IMR-90 (cell line): ENCODE measurements at regions not wholly inside any gene's neighbourhood (a gene's known extent, or its start where the extent isn't known, plus 50 kb on each side); places are given as distances from the start of the nearest gene placed in this dataset.
"Not testable (repeated sequence)": the region's sequence is repeated elsewhere in the genome, so short reads cannot be mapped to it uniquely, and the experiment has no call there.

Experiments used
- ATAC-seq: fragments of 200-7000 bp; cut with Tn5 transposase; 2 replicates; pipeline ENCODE4 v1.9.1; 2020; ENCODE audit warnings: low read depth, mild to moderate bottlenecking, moderate library complexity
- BruUV-seq: library from RNA; stranded (reverse); fragments of 400-500 nt; replicated peaks from 2 replicates; lab custom pipeline; 2021; lab: Mats Ljungman, UMichigan
- CTCF ChIA-PET: fragments of 300-600 bp; formaldehyde crosslinking; extraction: SDS; loops from one replicate; lab custom pipeline; 2021; ENCODE audit warnings: antibody characterized with exemption; lab: Yijun Ruan, JAX
- POLR2A ChIA-PET: fragments of 300-600 bp; sonication (Branson Sonifier 250); formaldehyde crosslinking; loops from one replicate; lab custom pipeline; 2022; ENCODE audit warnings: antibody characterized with exemption; ENCODE audit not compliant: unreplicated experiment; lab: Charles Lee
- DNase-seq: peaks from one replicate; pipeline ENCODE4 v3.0.0; 2013
- H2AFZ ChIP-seq: replicated peaks from 2 replicates; pipeline ENCODE3; 2013; ENCODE audit warnings: low read length, mild to moderate bottlenecking; ENCODE audit not compliant: poor library complexity
- H2AK5ac ChIP-seq: 2 replicates; pipeline ENCODE4 v1.6.1; 2013; ENCODE audit warnings: low read depth, low read length, inconsistent platforms
- H2AK9ac ChIP-seq: replicated peaks from 2 replicates; pipeline ENCODE3; 2013; ENCODE audit warnings: mild to moderate bottlenecking, low read depth, low read length, moderate library complexity; ENCODE audit not compliant: poor library complexity
- H2BK120ac ChIP-seq: 2 replicates; pipeline ENCODE4 v1.6.1; 2013; ENCODE audit warnings: low read depth, low read length, inconsistent platforms
- H2BK15ac ChIP-seq: 3 replicates; pipeline ENCODE4 v1.6.1; 2013; ENCODE audit warnings: low read depth, low read length, inconsistent platforms
- H2BK20ac ChIP-seq: 2 replicates; pipeline ENCODE4 v1.6.1; 2013; ENCODE audit warnings: low read depth, mild to moderate bottlenecking, inconsistent platforms, low read length, moderate library complexity
- H2BK5ac ChIP-seq: 2 replicates; pipeline ENCODE4 v1.6.1; 2013; ENCODE audit warnings: mild to moderate bottlenecking, low read depth, low read length, inconsistent platforms; ENCODE audit not compliant: poor library complexity, severe bottlenecking
- H3K14ac ChIP-seq: replicated peaks from 2 replicates; pipeline ENCODE4 v1.6.1; 2013; ENCODE audit warnings: low read depth, low read length, inconsistent platforms
- H3K18ac ChIP-seq: 2 replicates; pipeline ENCODE4 v1.6.1; 2013; ENCODE audit warnings: low read depth, low read length, control low read depth
- H3K23ac ChIP-seq: 2 replicates; pipeline ENCODE4 v1.6.1; 2013; ENCODE audit warnings: low read depth, low read length, inconsistent platforms
- H3K27ac ChIP-seq: 2 replicates; pipeline ENCODE4 v1.5.1; 2013; ENCODE audit warnings: mild to moderate bottlenecking, control low read depth, low read length; ENCODE audit not compliant: insufficient read depth
- H3K27me3 ChIP-seq: 2 replicates; pipeline ENCODE4 v1.6.1; 2013; ENCODE audit warnings: low read length; ENCODE audit not compliant: control insufficient read depth, insufficient read depth
- H3K36me3 ChIP-seq: 2 replicates; pipeline ENCODE4 v1.6.1; 2013; ENCODE audit warnings: low read length, mixed read lengths; ENCODE audit not compliant: control insufficient read depth, insufficient read depth
- H3K4ac ChIP-seq: 2 replicates; pipeline ENCODE4 v1.6.1; 2013; ENCODE audit warnings: low read depth, low read length, inconsistent platforms
- H3K4me1 ChIP-seq: 2 replicates; pipeline ENCODE4 v1.6.1; 2013; ENCODE audit warnings: low read length, mixed read lengths; ENCODE audit not compliant: control insufficient read depth, insufficient read depth
- H3K4me2 ChIP-seq: 2 replicates; pipeline ENCODE4 v1.6.1; 2013; ENCODE audit warnings: low read depth, mild to moderate bottlenecking, control low read depth, low read length, moderate library complexity
- H3K4me3 ChIP-seq: 2 replicates; pipeline ENCODE4 v1.5.1; 2013; ENCODE audit warnings: low read depth, mild to moderate bottlenecking, control low read depth, low read length, moderate library complexity; ENCODE audit not compliant: insufficient read depth
- H3K56ac ChIP-seq: 2 replicates; pipeline ENCODE4 v1.6.1; 2013; ENCODE audit warnings: low read length, inconsistent platforms; ENCODE audit not compliant: insufficient read depth; ENCODE audit errors: extremely low read depth
- H3K79me1 ChIP-seq, 2 experiments: 2 replicates each; pipeline ENCODE4 v1.6.1; 2013; ENCODE audit warnings: low read length in 2 of 2, inconsistent platforms in 1 of 2, low read depth in 1 of 2
- H3K9ac ChIP-seq: 2 replicates; pipeline ENCODE4 v1.6.1; 2013; ENCODE audit warnings: low read depth, low read length, control low read depth
- H3K9me1 ChIP-seq: 2 replicates; pipeline ENCODE4 v1.6.1; 2013; ENCODE audit warnings: low read length, inconsistent platforms; ENCODE audit not compliant: insufficient read depth
- H3K9me3 ChIP-seq: 2 replicates; pipeline ENCODE4 v1.6.1; 2013; ENCODE audit warnings: low read length; ENCODE audit not compliant: control insufficient read depth, insufficient read depth
- H4K20me1 ChIP-seq: 2 replicates; pipeline ENCODE4 v1.6.1; 2013; ENCODE audit warnings: low read length, inconsistent platforms; ENCODE audit not compliant: insufficient read depth
- H4K5ac ChIP-seq: 2 replicates; pipeline ENCODE4 v1.6.1; 2013; ENCODE audit warnings: mild to moderate bottlenecking, low read depth, low read length, control low read depth
- H4K8ac ChIP-seq, 2 experiments: 2 replicates each; pipeline ENCODE4 v1.6.1; 2013; ENCODE audit warnings: low read depth in 2 of 2, low read length in 2 of 2, control low read depth in 1 of 2, inconsistent platforms in 1 of 2
- H4K91ac ChIP-seq: 2 replicates; pipeline ENCODE4 v1.6.1; 2013; ENCODE audit warnings: low read depth, low read length, inconsistent platforms; ENCODE audit not compliant: insufficient read depth
- WGBS, 2 experiments: methylation state at CpG; one replicate each; pipeline versions ENCODE4 v1.1.5 to v1.1.7; 2013; ENCODE audit warnings: missing lambda C conversion rate in 2 of 2; ENCODE audit not compliant: insufficient read length in 1 of 2; ENCODE audit errors: extremely low coverage in 2 of 2; 5-methylcytosine and 5-hydroxymethylcytosine counted together
- dilution Hi-C: fragments of 300-500 bp; cut with HindIII; formaldehyde crosslinking; loops from one replicate; pipeline ENCODE4 v1.14.3; 2018; ENCODE audit warnings: low sequenced_read_pairs; ENCODE audit not compliant: unreplicated experiment
- in situ Hi-C: fragments of 300-500 bp; cut with MboI; formaldehyde crosslinking; loops from 3 replicates; pipeline ENCODE4 v1.14.3; 2019; ENCODE audit warnings: low sequenced_read_pairs, inconsistent platforms, mixed read lengths
- intact Hi-C: fragments of 100-400 bp; cut with micrococcal nuclease; formaldehyde crosslinking; loops from 2 replicates; pipeline ENCODE4 v1.10.0; 2022

- H3K4ac ChIP-seq, H4K5ac ChIP-seq, in situ Hi-C loops, H3K14ac ChIP-seq, dilution Hi-C loops, H3K9me1 ChIP-seq, DNase-seq, H3K27me3 ChIP-seq, H2AK9ac ChIP-seq, H3K4me3 ChIP-seq, H3K9ac ChIP-seq, H2BK20ac ChIP-seq, H3K56ac ChIP-seq, H3K36me3 ChIP-seq, H3K18ac ChIP-seq, ATAC-seq, H3K79me1 ChIP-seq, H3K4me1 ChIP-seq, BruUV-seq, H4K91ac ChIP-seq, intact Hi-C loops, CTCF ChIA-PET, H2BK120ac ChIP-seq, H3K23ac ChIP-seq, POLR2A ChIA-PET, H2BK5ac ChIP-seq, H3K4me2 ChIP-seq, H2AK5ac ChIP-seq, H4K8ac ChIP-seq, H2BK15ac ChIP-seq, H3K27ac ChIP-seq, H4K20me1 ChIP-seq, H2AFZ ChIP-seq: not testable (repeated sequence)
- 100% methylated on average over 1 of the region's 3 CpGs; no CpG with 5 or more reads in 1 of the 2 experiments for whole genome bisulfite sequencing, 2 experiments
- peaks cover 13% of the 10 kb centered on the region for H3K9me3 ChIP-seq
Observed at GRCh38 chr6:140649502-140649901, 1275.1 kb upstream of the CITED2 start.

- H3K14ac ChIP-seq, DNase-seq, H4K91ac ChIP-seq, H3K36me3 ChIP-seq, H3K9me1 ChIP-seq, H3K4me2 ChIP-seq, H2BK120ac ChIP-seq, H3K9ac ChIP-seq, BruUV-seq, H3K56ac ChIP-seq, H3K79me1 ChIP-seq, H3K4ac ChIP-seq, H3K27me3 ChIP-seq, H4K20me1 ChIP-seq, CTCF ChIA-PET, in situ Hi-C loops, intact Hi-C loops, H4K5ac ChIP-seq, H3K4me1 ChIP-seq, H3K23ac ChIP-seq, H2BK15ac ChIP-seq, H2AK9ac ChIP-seq, H2AK5ac ChIP-seq, H3K4me3 ChIP-seq, H3K18ac ChIP-seq, H2AFZ ChIP-seq, H3K27ac ChIP-seq, H4K8ac ChIP-seq, H2BK20ac ChIP-seq, dilution Hi-C loops, POLR2A ChIA-PET, H2BK5ac ChIP-seq, ATAC-seq: not testable (repeated sequence)
- H3K9me3 ChIP-seq: peaks cover 13% of the 10 kb centered on the region
Observed at GRCh38 chr6:140647322-140647721, 1272.9 kb upstream of the CITED2 start.
